ENCODE measurements at regions not wholly inside any gene's neighbourhood (a gene's known extent, or its start where the extent isn't known, plus 50 kb on each side); places are given as distances from the start of the nearest gene placed in this dataset.

DNA sequence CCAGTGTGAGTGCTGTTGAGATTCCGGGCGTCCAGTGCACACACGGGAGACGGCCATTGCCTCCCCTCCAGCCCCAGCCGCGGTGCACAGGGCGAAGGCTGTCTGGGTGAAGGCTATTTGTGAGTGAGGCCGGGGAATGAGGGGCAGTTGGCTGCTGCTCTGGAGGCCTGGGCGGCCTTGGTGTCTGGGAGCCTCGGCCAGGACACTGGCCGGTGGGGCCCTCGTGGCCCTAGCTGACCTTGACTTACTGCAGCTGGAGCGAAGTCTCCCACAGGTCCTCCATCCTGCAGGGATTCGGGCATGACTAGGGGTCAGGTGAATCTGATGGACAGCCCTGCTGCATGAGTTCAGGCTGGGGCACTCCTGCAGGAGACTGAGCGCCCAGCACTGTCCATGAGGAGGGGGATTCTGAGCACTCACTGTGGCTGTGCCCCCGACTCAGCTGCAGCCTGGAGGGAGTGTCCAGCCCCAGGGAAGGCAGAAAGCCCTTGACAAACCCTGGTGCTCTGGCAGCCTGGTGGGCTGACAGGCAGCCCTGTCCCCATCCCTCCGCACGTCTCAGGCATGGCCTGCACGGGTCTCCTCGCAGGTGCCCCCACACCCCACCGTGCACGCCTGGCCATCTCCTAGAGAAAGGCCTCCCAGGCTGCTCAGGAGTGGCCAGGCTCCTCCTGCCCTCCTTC lies 52.7 kb upstream of the FAM20C start:
- no peak for DNase-seq

DNA sequence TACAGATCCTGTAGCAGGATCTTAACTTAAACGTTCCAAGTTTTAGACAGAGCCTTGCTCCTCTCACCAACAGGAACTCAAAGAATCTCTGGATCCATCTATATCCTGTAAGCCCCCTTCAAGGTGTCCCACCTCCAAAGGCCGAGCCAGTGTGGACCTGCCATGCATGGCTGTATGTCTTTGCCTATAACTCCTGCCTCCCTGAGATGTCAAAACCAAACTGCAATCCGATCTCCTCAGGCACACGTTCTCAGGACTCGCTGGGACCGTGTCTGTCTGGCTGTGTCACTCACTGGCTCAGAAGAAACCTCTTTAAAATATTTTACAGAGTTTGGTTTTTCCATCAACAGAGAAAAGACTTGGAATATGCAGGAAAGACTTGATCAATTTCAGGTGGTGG lies 51.4 kb upstream of the FAM20C start:
- DNase-seq = no peak

DNA sequence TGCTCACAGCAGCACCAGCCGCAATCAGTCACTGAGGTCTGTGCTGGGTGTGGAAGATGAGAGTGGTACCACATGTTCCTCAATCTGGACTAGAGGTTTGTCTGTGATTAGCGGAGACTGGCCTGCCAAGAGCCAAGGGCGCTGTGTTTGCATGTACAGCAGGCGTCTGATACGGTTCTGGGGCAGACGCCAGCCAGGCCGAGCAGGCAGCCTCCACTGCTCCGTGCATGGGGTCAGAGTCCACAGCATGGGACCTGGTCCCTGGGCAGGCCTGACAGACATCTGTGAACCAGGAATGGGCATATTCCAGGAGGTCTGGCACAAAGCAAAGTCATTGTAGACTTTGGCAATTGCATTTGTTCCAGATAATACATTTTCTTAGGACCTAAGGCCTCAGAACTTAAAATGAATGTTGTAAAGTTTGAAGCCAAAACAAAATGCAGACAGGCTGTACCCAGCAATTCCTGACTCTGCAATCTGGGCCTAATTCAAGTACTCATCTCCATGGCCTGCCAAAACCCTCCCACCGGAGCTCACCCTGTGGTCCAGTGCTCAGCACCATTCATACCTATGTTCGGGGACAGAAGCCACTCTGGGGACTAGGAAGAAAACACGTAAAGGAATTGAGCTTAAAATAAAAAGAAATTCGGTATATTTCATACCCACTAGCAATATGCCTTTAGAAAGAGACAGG lies 50.0 kb upstream of the FAM20C start:
- DNase-seq = no peak
